ENCODE measurements at regions not wholly inside any gene's neighbourhood (a gene's known extent, or its start where the extent isn't known, plus 50 kb on each side); places are given as distances from the start of the nearest gene placed in this dataset.

DNA sequence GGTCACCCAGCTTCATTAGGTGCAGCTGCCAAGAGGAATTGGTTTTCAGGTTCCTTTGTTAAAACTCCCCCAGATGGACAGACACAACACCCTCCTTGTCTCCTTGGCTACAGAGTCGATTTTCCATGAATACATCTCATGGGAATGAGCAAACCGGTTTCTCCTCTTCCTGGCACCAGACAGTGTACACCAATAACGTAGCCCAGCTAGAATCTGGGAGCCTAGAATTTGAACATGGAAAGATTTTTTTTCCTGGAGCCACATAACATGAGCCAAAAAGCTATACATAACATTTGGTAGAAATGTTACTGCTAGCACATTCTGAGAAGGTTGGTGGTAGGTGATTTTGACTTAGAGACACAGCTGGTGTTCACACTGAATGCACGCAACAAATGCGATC is 62.9 kb upstream of the SLC34A2 start:
- H3K36me3 ChIP-seq, result no peaks in the 10 kb centered on the region
- 65% methylated on average over 5 of the region's 5 CpGs for WGBS
- no peak for TF ChIP-seq POLR2AphosphoS5 (IDR thresholded peaks at IDR 0.05)
- TF ChIP-seq, protein P1, sequence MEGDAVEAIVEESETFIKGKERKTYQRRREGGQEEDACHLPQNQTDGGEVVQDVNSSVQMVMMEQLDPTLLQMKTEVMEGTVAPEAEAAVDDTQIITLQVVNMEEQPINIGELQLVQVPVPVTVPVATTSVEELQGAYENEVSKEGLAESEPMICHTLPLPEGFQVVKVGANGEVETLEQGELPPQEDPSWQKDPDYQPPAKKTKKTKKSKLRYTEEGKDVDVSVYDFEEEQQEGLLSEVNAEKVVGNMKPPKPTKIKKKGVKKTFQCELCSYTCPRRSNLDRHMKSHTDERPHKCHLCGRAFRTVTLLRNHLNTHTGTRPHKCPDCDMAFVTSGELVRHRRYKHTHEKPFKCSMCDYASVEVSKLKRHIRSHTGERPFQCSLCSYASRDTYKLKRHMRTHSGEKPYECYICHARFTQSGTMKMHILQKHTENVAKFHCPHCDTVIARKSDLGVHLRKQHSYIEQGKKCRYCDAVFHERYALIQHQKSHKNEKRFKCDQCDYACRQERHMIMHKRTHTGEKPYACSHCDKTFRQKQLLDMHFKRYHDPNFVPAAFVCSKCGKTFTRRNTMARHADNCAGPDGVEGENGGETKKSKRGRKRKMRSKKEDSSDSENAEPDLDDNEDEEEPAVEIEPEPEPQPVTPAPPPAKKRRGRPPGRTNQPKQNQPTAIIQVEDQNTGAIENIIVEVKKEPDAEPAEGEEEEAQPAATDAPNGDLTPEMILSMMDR (IDR thresholded peaks at IDR 0.05), result no peak
- TF ChIP-seq POLR2A (IDR thresholded peaks at IDR 0.05), result no peak
- H3K27ac ChIP-seq, result no peak overlapping the region
- no peaks in the 10 kb centered on the region for H3K4me1 ChIP-seq (replicated peaks)
- H3K4me3 ChIP-seq, result no peak overlapping the region
- intact Hi-C loops (cut with DNase I), result no loop called here
- H3K9me3 ChIP-seq, result no peaks in the 10 kb centered on the region
- no peaks in the 10 kb centered on the region for H3K27me3 ChIP-seq (replicated peaks; ENCODE audit: insufficient read depth)
- no peak for DNase-seq (ENCODE audit: low spot score)
